Mesenchymal stem cell (in vitro differentiated cells and primary cell): ENCODE measurements at regions not wholly inside any gene's neighbourhood (a gene's known extent, or its start where the extent isn't known, plus 50 kb on each side); places are given as distances from the start of the nearest gene placed in this dataset.

ENCODE experiments used
- DNase-seq: peaks from one replicate; pipeline ENCODE4 v3.0.0-alpha.2; 2013
- H2AFZ ChIP-seq: one replicate; pipeline ENCODE4 v1.6.1; 2013; ENCODE audit warnings: low read depth, mild to moderate bottlenecking, control low read depth, inconsistent platforms, low read length, moderate library complexity
- H2AK5ac ChIP-seq: 2 replicates; pipeline ENCODE4 v1.6.1; 2013; ENCODE audit warnings: low read length, moderate library complexity, mild to moderate bottlenecking, inconsistent platforms; ENCODE audit not compliant: severe bottlenecking
- H2BK120ac ChIP-seq: one replicate; pipeline ENCODE4 v1.6.1; 2013; ENCODE audit warnings: low read depth, mild to moderate bottlenecking, inconsistent platforms, low read length, moderate library complexity
- H2BK12ac ChIP-seq, 2 experiments: one replicate each; pipeline ENCODE4 v1.6.1; 2013; ENCODE audit warnings: inconsistent platforms in 2 of 2, low read length in 2 of 2, mild to moderate bottlenecking in 2 of 2, moderate library complexity in 2 of 2, control low read depth in 1 of 2
- H2BK15ac ChIP-seq: one replicate; pipeline ENCODE4 v1.6.1; 2013; ENCODE audit warnings: mild to moderate bottlenecking, low read depth, inconsistent platforms; ENCODE audit not compliant: poor library complexity, severe bottlenecking
- H2BK5ac ChIP-seq: 2 replicates; pipeline ENCODE4 v1.6.1; 2013; ENCODE audit warnings: low read depth, mild to moderate bottlenecking, low read length, control low read depth, inconsistent platforms; ENCODE audit not compliant: poor library complexity, severe bottlenecking
- H3K14ac ChIP-seq, 2 experiments: one replicate each; pipeline ENCODE4 v1.6.1; 2013; ENCODE audit warnings: inconsistent platforms in 2 of 2, low read length in 2 of 2, control low read depth in 1 of 2, mild to moderate bottlenecking in 1 of 2, moderate library complexity in 1 of 2
- H3K18ac ChIP-seq, 2 experiments: one replicate each; pipeline ENCODE4 v1.6.1; 2013; ENCODE audit warnings: inconsistent platforms in 2 of 2, low read length in 2 of 2, control low read depth in 1 of 2, low read depth in 1 of 2, mild to moderate bottlenecking in 1 of 2
- H3K23ac ChIP-seq, 2 experiments: one replicate each; pipeline ENCODE4 v1.6.1; 2013; ENCODE audit warnings: inconsistent platforms in 2 of 2, low read length in 2 of 2, mild to moderate bottlenecking in 2 of 2, moderate library complexity in 2 of 2, control low read depth in 1 of 2
- H3K27ac ChIP-seq: 2 replicates; pipeline ENCODE4 v1.5.1; 2013; ENCODE audit warnings: mild to moderate bottlenecking, moderate library complexity, low read length, control low read depth, inconsistent platforms; ENCODE audit not compliant: poor library complexity, severe bottlenecking
- H3K27me3 ChIP-seq, 2 experiments: 2 replicates each; pipeline versions ENCODE4 v1.6.1 to v1.7.0; 2013; ENCODE audit warnings: low read length in 2 of 2, mild to moderate bottlenecking in 2 of 2, moderate library complexity in 2 of 2, control low read depth in 1 of 2, inconsistent platforms in 1 of 2; ENCODE audit not compliant: control insufficient read depth in 1 of 2, insufficient read depth in 1 of 2
- H3K36me3 ChIP-seq, 2 experiments: 2 replicates each; pipeline versions ENCODE4 v1.6.1 to v1.7.0; 2013; ENCODE audit warnings: low read length in 2 of 2, control low read depth in 1 of 2, inconsistent platforms in 1 of 2, low read depth in 1 of 2, mild to moderate bottlenecking in 1 of 2; ENCODE audit not compliant: insufficient read depth in 2 of 2, control insufficient read depth in 1 of 2
- H3K4ac ChIP-seq, 2 experiments: one replicate each; pipeline ENCODE4 v1.6.1; 2013; ENCODE audit warnings: inconsistent platforms in 2 of 2, low read length in 2 of 2, mild to moderate bottlenecking in 2 of 2, moderate library complexity in 2 of 2, control low read depth in 1 of 2, low read depth in 1 of 2
- H3K4me1 ChIP-seq: 2 replicates; pipeline ENCODE4 v1.6.1; 2013; ENCODE audit warnings: low read depth, low read length, control low read depth; ENCODE audit not compliant: control insufficient read depth, insufficient read depth
- H3K4me2 ChIP-seq: 2 replicates; pipeline ENCODE4 v1.6.1; 2013; ENCODE audit warnings: low read length, mild to moderate bottlenecking, inconsistent platforms; ENCODE audit not compliant: poor library complexity, severe bottlenecking
- H3K4me3 ChIP-seq, 2 experiments: 2 replicates each; pipeline versions ENCODE4 v1.5.1 to v1.7.0; 2013; ENCODE audit warnings: low read length in 2 of 2, mild to moderate bottlenecking in 2 of 2, control low read depth in 1 of 2, low read depth in 1 of 2; ENCODE audit not compliant: insufficient read depth in 1 of 2
- H3K79me1 ChIP-seq: replicated peaks from 2 replicates; pipeline ENCODE4 v1.6.1; 2013; ENCODE audit warnings: mild to moderate bottlenecking, control low read depth, low read length, inconsistent platforms; ENCODE audit not compliant: poor library complexity, severe bottlenecking
- H3K9ac ChIP-seq: 2 replicates; pipeline ENCODE4 v1.7.0; 2013; ENCODE audit warnings: mild to moderate bottlenecking, low read length, moderate library complexity
- H3K9me3 ChIP-seq: 2 replicates; pipeline ENCODE4 v1.7.0; 2013; ENCODE audit warnings: mild to moderate bottlenecking, low read length; ENCODE audit not compliant: control insufficient read depth
- H4K8ac ChIP-seq: one replicate; pipeline ENCODE4 v1.6.1; 2013; ENCODE audit warnings: inconsistent platforms, mild to moderate bottlenecking, low read length, moderate library complexity
- H4K91ac ChIP-seq: one replicate; pipeline ENCODE4 v1.6.1; 2013; ENCODE audit warnings: mild to moderate bottlenecking, low read length, inconsistent platforms
- WGBS: methylation state at CpG from one replicate; pipeline ENCODE4 v1.1.7; 2013; ENCODE audit warnings: mixed read lengths; 5-methylcytosine and 5-hydroxymethylcytosine counted together

DNA sequence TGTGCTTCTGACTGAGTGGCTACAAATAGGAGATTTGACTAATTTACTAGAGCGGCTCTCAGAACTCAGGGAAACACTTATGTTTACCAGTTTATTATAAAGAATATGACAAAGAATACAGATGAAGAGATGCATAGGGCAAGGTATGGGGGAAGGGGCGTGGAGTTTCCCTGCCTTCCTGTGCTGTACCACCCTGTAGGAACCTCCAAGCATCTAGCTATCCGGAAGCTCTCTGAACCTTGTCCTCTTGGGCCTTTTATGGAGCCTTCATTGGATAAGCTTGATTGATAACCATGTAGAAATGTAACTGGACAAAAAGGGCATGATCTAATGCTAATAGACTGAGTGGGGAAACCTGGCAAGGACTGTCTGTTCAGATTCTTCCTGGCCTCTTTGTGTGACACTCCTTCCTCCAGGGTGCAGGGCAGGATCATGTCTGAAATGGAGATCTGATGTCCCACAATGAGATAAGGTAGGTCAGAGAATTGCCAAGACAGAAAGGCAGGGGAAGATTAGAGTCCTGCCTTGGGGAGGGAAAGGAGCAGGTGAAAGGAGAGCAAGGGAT lies 101.8 kb upstream of the NPAS2 start:
- no peak overlapping the region for H2AK5ac ChIP-seq
- no peaks in the 10 kb centered on the region for H3K9me3 ChIP-seq
- H3K14ac ChIP-seq = no peak overlapping the region
- no peak overlapping the region for H3K4me3 ChIP-seq
- H2BK15ac ChIP-seq = no peak overlapping the region
- H3K4me2 ChIP-seq = no peak overlapping the region
- no peak overlapping the region for H3K18ac ChIP-seq
- H2BK5ac ChIP-seq = no peak overlapping the region
- H4K91ac ChIP-seq = no peak overlapping the region
- H4K8ac ChIP-seq = no peak overlapping the region
- no peaks in the 10 kb centered on the region for H3K79me1 ChIP-seq
- H3K4me1 ChIP-seq = no peaks in the 10 kb centered on the region
- no peak overlapping the region for H2BK120ac ChIP-seq
- WGBS = 90% methylated on average over 2 of the region's 3 CpGs
- no peak for DNase-seq
- no peak overlapping the region for H3K23ac ChIP-seq
- no peaks in the 10 kb centered on the region for H3K36me3 ChIP-seq
- no peak overlapping the region for H2BK12ac ChIP-seq
- no peak overlapping the region for H3K27ac ChIP-seq
- H2AFZ ChIP-seq = no peak overlapping the region
- no peak overlapping the region for H3K9ac ChIP-seq
- H3K4ac ChIP-seq = no peak overlapping the region
- H3K27me3 ChIP-seq = peaks cover 19 to 40% of the 10 kb centered on the region in 2 experiments

DNA sequence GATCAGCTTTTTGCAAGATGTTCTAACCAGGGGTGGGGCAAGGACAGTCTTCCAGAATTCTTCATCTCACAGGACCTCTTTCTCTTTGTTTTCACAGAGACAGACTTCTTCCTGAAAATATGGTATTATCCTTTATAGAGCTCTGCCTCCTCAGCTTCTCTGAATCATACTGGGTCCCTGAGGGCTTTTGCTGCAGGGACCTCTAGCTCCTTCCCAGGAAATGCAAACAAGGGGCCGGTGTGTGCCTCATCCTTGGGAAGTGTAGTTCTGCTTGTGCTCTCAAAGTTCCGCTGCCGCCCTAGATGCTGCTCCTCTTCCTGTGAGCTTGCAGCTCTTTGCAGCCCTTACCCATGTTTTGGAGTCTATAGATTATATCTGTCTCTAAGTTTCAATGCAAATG lies 99.5 kb upstream of the NPAS2 start:
- H2AK5ac ChIP-seq = no peak overlapping the region
- H3K79me1 ChIP-seq = no peaks in the 10 kb centered on the region
- H2BK120ac ChIP-seq = no peak overlapping the region
- H3K18ac ChIP-seq = no peak overlapping the region
- no peaks in the 10 kb centered on the region for H3K9me3 ChIP-seq
- WGBS = 83% methylated on average over 3 of the region's 3 CpGs
- H2BK5ac ChIP-seq = no peak overlapping the region
- H4K8ac ChIP-seq = no peak overlapping the region
- H2BK12ac ChIP-seq = no peak overlapping the region
- H3K9ac ChIP-seq = no peak overlapping the region
- H2AFZ ChIP-seq = no peak overlapping the region
- H3K36me3 ChIP-seq = no peaks in the 10 kb centered on the region
- H4K91ac ChIP-seq = no peak overlapping the region
- H3K4me2 ChIP-seq = no peak overlapping the region
- no peak overlapping the region for H3K14ac ChIP-seq
- H3K23ac ChIP-seq = no peak overlapping the region
- DNase-seq = no peak
- no peak overlapping the region for H2BK15ac ChIP-seq
- H3K27me3 ChIP-seq = peaks cover 22 to 51% of the 10 kb centered on the region in 2 experiments
- H3K4me3 ChIP-seq = no peak overlapping the region
- no peak overlapping the region for H3K27ac ChIP-seq
- no peak overlapping the region for H3K4ac ChIP-seq
- H3K4me1 ChIP-seq = no peaks in the 10 kb centered on the region

DNA sequence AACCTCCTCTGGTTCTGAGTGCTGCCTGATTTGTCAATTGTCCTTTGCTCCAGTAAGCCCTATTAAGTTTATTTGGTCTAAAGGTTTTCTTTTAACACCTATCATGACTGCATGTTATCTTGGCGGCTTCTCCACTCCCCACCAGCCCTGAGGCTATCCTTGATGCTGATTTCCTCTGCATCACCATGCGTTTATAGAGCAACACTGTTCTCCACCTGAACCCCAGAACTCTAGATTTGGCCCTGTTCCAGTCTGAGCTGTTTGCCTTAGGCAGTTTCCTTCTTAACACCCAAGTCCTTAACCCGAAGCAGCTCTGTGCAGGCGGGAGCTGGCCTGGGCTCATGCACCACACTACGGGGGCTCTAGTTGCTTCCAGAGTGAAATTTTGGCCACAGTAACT lies 98.2 kb upstream of the NPAS2 start:
- peaks cover 22 to 51% of the 10 kb centered on the region in 2 experiments for H3K27me3 ChIP-seq
- H3K27ac ChIP-seq = no peak overlapping the region
- H2BK15ac ChIP-seq = no peak overlapping the region
- no peak overlapping the region for H2BK12ac ChIP-seq
- H3K4me2 ChIP-seq = no peak overlapping the region
- no peaks in the 10 kb centered on the region for H3K79me1 ChIP-seq
- no peak overlapping the region for H3K4me3 ChIP-seq
- no peaks in the 10 kb centered on the region for H3K4me1 ChIP-seq
- no peak for DNase-seq
- H3K23ac ChIP-seq = no peak overlapping the region
- H3K9me3 ChIP-seq = no peaks in the 10 kb centered on the region
- no peak overlapping the region for H2BK120ac ChIP-seq
- H2AK5ac ChIP-seq = no peak overlapping the region
- no peak overlapping the region for H2BK5ac ChIP-seq
- no peak overlapping the region for H3K14ac ChIP-seq
- H3K36me3 ChIP-seq = no peaks in the 10 kb centered on the region
- H4K8ac ChIP-seq = no peak overlapping the region
- no peak overlapping the region for H4K91ac ChIP-seq
- H2AFZ ChIP-seq = no peak overlapping the region
- 86% methylated on average over 5 of the region's 5 CpGs for WGBS
- H3K9ac ChIP-seq = no peak overlapping the region
- H3K4ac ChIP-seq = no peak overlapping the region
- H3K18ac ChIP-seq = no peak overlapping the region

DNA sequence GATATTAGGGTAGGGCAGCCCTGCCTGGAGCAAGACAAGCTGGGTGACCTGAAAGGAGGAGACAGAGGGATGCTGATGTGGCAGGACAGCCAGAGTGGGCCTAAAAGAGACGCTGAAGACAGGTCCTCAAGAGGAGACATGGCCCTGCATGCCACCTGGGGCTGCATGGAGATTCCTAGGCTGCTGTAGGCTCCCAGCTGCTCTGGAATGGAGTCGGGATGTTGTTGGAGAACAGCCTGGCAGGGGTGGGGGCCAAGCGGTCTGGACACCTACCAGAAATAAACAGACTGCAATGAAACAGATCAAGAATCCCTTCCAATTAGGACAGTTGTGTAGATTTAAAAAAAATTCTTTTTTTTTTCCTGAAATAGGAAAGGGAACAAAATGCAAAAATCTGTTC lies 97.8 kb upstream of the NPAS2 start:
- Histone ChIP-seq H3K4ac (no peak overlapping the region), H3K23ac (no peak overlapping the region), H3K18ac (no peak overlapping the region), H3K36me3 (no peaks in the 10 kb centered on the region), H2BK15ac (no peak overlapping the region), H2BK12ac (no peak overlapping the region), H4K8ac (no peak overlapping the region), H3K27ac (no peak overlapping the region), H3K79me1 (no peaks in the 10 kb centered on the region), H3K4me3 (no peak overlapping the region), H3K9me3 (no peaks in the 10 kb centered on the region), H2AK5ac (no peak overlapping the region), H3K4me1 (no peaks in the 10 kb centered on the region), H3K27me3 (peaks cover 22 to 51% of the 10 kb centered on the region in 2 experiments), H2BK5ac (no peak overlapping the region), H4K91ac (no peak overlapping the region), H3K14ac (no peak overlapping the region), H2BK120ac (no peak overlapping the region), H3K9ac (no peak overlapping the region), H3K4me2 (no peak overlapping the region), H2AFZ (no peak overlapping the region)
- DNase-seq = no peak
- WGBS = 73% methylated on average over 2 of the region's 3 CpGs
